ENCODE measurements at regions not wholly inside any gene's neighbourhood (a gene's known extent, or its start where the extent isn't known, plus 50 kb on each side); places are given as distances from the start of the nearest gene placed in this dataset.

- no peak for TF ChIP-seq ZNF232 (CRISPR knock-in tag; IDR thresholded peaks at IDR 0.05)
- no peak for TF ChIP-seq SP1 (CRISPR knock-in tag; conservative IDR thresholded peaks at IDR 0.05)
- no peak for TF ChIP-seq CTCF (IDR thresholded peaks at IDR 0.05)
- no peak for TF ChIP-seq NR1H2 (CRISPR knock-in tag; IDR thresholded peaks at IDR 0.05)
- no peak for TF ChIP-seq CREB1 (CRISPR knock-in tag; IDR thresholded peaks at IDR 0.05)
- no peak for TF ChIP-seq HMGXB4 (CRISPR knock-in tag; IDR thresholded peaks at IDR 0.05)
- no peak for TF ChIP-seq TP53 (CRISPR knock-in tag; IDR thresholded peaks at IDR 0.05)
These were observed 211.2 kb downstream of the COX18 start for GRCh38 chr4:72858328-72858727.

Data from WTC11 (cell line).